ENCODE measurements at regions not wholly inside any gene's neighbourhood (a gene's known extent, or its start where the extent isn't known, plus 50 kb on each side); places are given as distances from the start of the nearest gene placed in this dataset.

DNA sequence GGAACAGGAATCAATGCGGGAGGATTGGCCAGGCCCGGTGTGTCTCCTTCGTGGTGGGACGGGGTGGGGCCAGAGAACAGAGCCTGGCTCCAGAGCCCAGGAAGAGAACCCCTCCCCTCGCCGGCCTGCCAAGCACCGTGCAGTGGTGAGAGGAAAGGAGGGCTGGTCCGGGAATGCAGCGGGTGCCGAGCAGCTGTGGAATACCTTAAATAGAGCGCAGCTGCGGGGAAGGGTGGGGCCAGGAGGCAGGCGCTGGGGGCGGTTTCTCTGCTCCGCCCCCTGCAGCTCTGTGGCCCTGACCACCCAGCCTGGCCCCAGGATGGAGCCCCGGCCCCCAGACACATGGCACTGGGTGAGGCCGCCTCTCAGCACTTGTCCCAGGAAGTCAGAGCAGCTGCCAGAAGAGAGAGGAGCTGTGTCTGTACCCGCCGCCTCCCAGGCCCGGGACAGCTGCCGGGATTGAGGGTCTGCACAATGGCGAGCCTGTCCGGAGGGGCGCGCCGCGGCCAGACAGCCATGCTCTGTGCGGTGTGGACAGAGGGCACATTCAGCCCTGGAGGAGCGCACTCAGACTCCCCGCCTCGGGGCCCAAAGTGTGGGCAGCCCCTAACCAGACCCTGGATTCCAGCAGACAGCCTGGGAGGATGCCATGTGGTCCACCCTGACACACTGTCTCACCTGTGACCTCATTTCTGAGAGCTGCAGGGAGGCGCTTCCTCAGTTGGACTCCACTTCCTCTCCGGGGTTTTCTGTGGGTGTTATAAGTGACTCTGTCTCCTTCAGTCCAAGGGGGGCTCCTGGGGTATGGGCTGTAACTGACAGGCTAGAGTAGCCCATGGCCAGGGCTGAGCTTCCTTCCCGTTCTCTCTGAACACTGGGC lies 268.8 kb downstream of the SEC14L1 start:
- peaks cover 16% of the 10 kb centered on the region for H3K36me3 Mint-ChIP-seq
- H3K4me1 Mint-ChIP-seq (ENCODE audit: unreplicated experiment), result peaks cover 23% of the 10 kb centered on the region

DNA sequence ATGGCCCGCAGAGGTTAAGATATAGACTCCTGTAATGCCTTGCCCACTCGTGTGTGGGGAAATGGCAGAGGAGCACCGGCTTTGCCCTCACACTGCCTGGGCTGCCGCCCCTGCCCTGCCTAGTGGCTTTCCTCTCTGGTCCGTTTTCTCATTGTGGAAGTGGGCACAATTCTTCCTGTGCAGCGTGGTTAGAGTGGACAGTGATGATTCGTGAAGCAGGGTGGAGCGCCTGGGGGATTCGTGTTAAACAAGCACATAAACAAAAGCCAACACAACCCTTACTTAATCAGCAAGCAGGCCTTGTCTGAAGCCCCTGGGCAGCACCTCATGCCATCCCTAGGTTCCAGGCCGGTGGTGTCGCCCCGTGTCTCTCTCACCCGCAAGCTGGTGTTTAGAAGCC lies 269.7 kb downstream of the SEC14L1 start:
- DNase-seq (ENCODE audit: extremely low spot score, unreplicated experiment), result no peak
- Mint-ChIP-seq H3K4me1 (ENCODE audit: unreplicated experiment) (peaks cover 23% of the 10 kb centered on the region), H3K27ac (no peak overlapping the region), H3K9me3 (no peaks in the 10 kb centered on the region), H3K27me3 (no peaks in the 10 kb centered on the region), H3K36me3 (peaks cover 16% of the 10 kb centered on the region), H3K4me3 (no peak overlapping the region)
- no peak for TF ChIP-seq CTCF (conservative IDR thresholded peaks at IDR 0.05)

More for the DNA sequence above, 268.8 kb downstream of the SEC14L1 start:
- Mint-ChIP-seq H3K9me3 (no peaks in the 10 kb centered on the region), H3K27ac (no peak overlapping the region), H3K27me3 (no peaks in the 10 kb centered on the region), H3K4me3 (no peak overlapping the region)
- TF ChIP-seq CTCF (conservative IDR thresholded peaks at IDR 0.05), result no peak
- DNase-seq (ENCODE audit: extremely low spot score, unreplicated experiment), result no peak

DNA sequence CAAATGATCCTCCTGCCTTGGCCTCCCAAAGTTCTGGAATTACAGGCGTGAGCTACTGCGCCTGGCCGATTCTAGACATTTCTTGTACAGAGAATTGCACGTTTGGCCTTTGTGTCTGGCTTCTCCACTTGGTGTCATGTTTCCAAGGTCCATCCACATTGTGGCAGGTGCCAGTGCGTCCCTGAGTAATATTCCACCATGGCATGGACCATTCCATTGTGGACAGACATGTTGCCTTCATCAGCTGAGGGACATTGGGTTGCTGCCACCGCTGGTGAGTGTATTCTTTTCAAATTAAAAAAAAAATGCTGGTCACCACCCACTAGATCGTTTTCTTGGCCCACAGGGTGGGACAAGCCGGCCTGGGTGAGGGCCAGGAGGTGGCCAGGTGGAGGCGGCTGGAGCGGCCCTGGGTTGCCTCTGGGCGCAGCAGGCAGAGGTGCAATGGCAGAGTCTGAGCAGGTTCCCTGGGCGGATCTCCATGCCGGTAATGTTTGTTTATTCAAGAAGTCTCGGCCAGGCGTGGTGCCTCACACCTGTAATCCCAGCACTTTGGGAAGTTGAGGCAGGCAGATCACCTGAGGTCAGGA lies 274.1 kb downstream of the SEC14L1 start:
- no peak for TF ChIP-seq CTCF (conservative IDR thresholded peaks at IDR 0.05)
- no peak for DNase-seq (ENCODE audit: extremely low spot score, unreplicated experiment)
- H3K27ac Mint-ChIP-seq, result no peak overlapping the region
- no peak overlapping the region for H3K4me3 Mint-ChIP-seq
- peaks cover 12% of the 10 kb centered on the region for H3K36me3 Mint-ChIP-seq
- no peaks in the 10 kb centered on the region for H3K27me3 Mint-ChIP-seq
- H3K4me1 Mint-ChIP-seq (ENCODE audit: unreplicated experiment), result peaks cover 14% of the 10 kb centered on the region
- H3K9me3 Mint-ChIP-seq, result no peaks in the 10 kb centered on the region

DNA sequence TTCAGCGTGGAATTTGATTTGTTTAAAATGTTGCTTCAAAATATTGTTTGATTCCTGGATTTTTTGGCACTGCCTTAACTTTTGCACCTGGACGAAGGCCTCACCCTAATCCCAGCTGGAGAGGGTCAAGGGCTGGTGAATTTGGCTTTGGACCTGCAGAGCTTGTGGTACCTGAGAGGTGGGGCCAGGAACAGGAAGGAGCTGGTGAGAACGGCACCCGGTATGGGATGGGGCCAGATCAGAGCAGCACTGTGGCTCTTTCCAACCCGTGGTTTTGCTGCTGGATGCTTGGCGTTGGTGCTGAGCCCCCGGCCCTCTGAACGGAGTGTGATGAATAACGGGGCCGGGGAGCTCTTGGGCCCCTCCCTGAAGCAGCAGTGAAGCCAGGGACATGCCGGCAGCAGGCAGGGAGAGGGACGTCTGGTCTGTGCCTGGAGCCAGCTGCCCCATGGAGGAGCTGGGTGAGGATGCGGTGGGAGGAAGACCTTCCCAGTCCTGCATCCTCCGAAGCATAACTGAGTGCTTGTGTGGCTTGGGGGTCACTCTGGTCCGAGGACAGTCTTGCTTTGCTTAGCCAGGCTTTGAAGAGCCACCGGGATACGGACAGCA lies 275.4 kb downstream of the SEC14L1 start:
- TF ChIP-seq CTCF (conservative IDR thresholded peaks at IDR 0.05), result no peak
- H3K27ac Mint-ChIP-seq, result no peak overlapping the region
- H3K27me3 Mint-ChIP-seq, result no peaks in the 10 kb centered on the region
- peaks cover 12% of the 10 kb centered on the region for H3K36me3 Mint-ChIP-seq
- no peak for DNase-seq (ENCODE audit: extremely low spot score, unreplicated experiment)
- no peaks in the 10 kb centered on the region for H3K9me3 Mint-ChIP-seq
- peaks cover 28% of the 10 kb centered on the region for H3K4me1 Mint-ChIP-seq (ENCODE audit: unreplicated experiment)
- no peak overlapping the region for H3K4me3 Mint-ChIP-seq

DNA sequence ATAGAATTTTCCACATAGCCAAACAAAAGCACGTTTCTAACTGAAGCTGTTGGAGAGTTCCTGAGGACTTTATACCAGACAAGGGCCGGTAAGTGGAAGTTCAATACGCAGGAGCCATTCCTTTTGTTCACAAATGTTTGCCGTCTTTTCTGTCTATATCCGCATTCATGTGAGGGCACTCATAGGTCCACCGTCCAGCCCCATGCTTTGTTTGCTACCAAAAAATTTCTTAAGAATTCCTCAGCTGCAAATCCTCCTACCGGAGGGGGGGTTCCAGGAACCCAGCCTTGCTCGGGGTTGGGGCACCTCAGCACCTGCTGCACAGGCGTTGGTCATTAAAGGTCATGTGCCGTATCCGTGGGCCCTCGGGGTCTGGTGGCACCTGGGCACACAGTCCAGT lies 276.8 kb downstream of the SEC14L1 start:
- no peak overlapping the region for H3K4me3 Mint-ChIP-seq
- H3K4me1 Mint-ChIP-seq (ENCODE audit: unreplicated experiment), result peaks cover 33% of the 10 kb centered on the region
- H3K9me3 Mint-ChIP-seq, result no peaks in the 10 kb centered on the region
- no peaks in the 10 kb centered on the region for H3K27me3 Mint-ChIP-seq
- TF ChIP-seq CTCF (conservative IDR thresholded peaks at IDR 0.05), result no peak
- no peak overlapping the region for H3K27ac Mint-ChIP-seq
- H3K36me3 Mint-ChIP-seq, result peaks cover 9% of the 10 kb centered on the region
- DNase-seq (ENCODE audit: extremely low spot score, unreplicated experiment), result no peak
